ENCODE measurements at regions not wholly inside any gene's neighbourhood (a gene's known extent, or its start where the extent isn't known, plus 50 kb on each side); places are given as distances from the start of the nearest gene placed in this dataset.

- no peak for DNase-seq
Observed at GRCh38 chr9:109953300-109953699, 173.3 kb downstream of the PALM2AKAP2 start.

- no peak for DNase-seq
Observed at GRCh38 chr9:109953813-109954497, 174.0 kb downstream of the PALM2AKAP2 start.

GRCh38 chr9:109956717-109957440 is 176.9 kb downstream of the PALM2AKAP2 start:
- no peak for DNase-seq

- no peak for DNase-seq
Observed at GRCh38 chr9:109959679-109960078, 179.7 kb downstream of the PALM2AKAP2 start.

GRCh38 chr9:109961626-109962025 is 181.6 kb downstream of the PALM2AKAP2 start:
- no peak for DNase-seq

- no peak for DNase-seq
Observed at GRCh38 chr9:109962215-109962614, 182.2 kb downstream of the PALM2AKAP2 start.

GRCh38 chr9:109963079-109963478 is 183.1 kb downstream of the PALM2AKAP2 start:
- DNase-seq = no peak

GRCh38 chr9:109966643-109967368 is 186.8 kb downstream of the PALM2AKAP2 start:
- DNase-seq = peak in 1 of 2 donors; percentile 47

- peak; percentile 30 to 49 for DNase-seq
Observed at GRCh38 chr9:109967651-109968642, 187.9 kb downstream of the PALM2AKAP2 start.

GRCh38 chr9:109969011-109969410 is 189.0 kb downstream of the PALM2AKAP2 start:
- DNase-seq = no peak

GRCh38 chr9:109969573-109970237 is 189.7 kb downstream of the PALM2AKAP2 start:
- DNase-seq = no peak

- DNase-seq = no peak
Observed at GRCh38 chr9:109971226-109971625, 191.2 kb downstream of the PALM2AKAP2 start.

GRCh38 chr9:109972026-109972882 is 192.3 kb downstream of the PALM2AKAP2 start:
- peak; percentile 10 to 68 for DNase-seq

GRCh38 chr9:109973336-109973735 is 193.3 kb downstream of the PALM2AKAP2 start:
- DNase-seq = no peak

GRCh38 chr9:109974143-109974917 is 194.3 kb downstream of the PALM2AKAP2 start:
- peak; percentile 40 to 73 for DNase-seq

- DNase-seq = no peak
Observed at GRCh38 chr9:109974918-109975276, 194.9 kb downstream of the PALM2AKAP2 start.

- DNase-seq = no peak
Observed at GRCh38 chr9:109975574-109976295, 195.7 kb downstream of the PALM2AKAP2 start.

- DNase-seq = no peak
Observed at GRCh38 chr9:109976303-109976702, 196.3 kb downstream of the PALM2AKAP2 start.

GRCh38 chr9:109977521-109977920 is 197.5 kb downstream of the PALM2AKAP2 start:
- no peak for DNase-seq

Data from CD4-positive, alpha-beta T cell treated with Interleukin-4 for 1 hour (primary cell).